Spleen (tissue), 7 donors: ENCODE measurements at regions not wholly inside any gene's neighbourhood (a gene's known extent, or its start where the extent isn't known, plus 50 kb on each side); places are given as distances from the start of the nearest gene placed in this dataset.

ENCODE experiments used
- CTCF ChIP-seq, 11 experiments: fragments of 200-600 bp in 7 of 11; fragments of 450-650 bp in 4 of 11; sonication (generic) in 4 of 11; IDR thresholded peaks in 8 of 11; conservative IDR thresholded peaks in 3 of 11; 1 replicate in 7 of 11; 2 replicates in 4 of 11; pipeline versions ENCODE4 v1.4.0 to v1.8.0; 2016 to 2021; ENCODE audit warnings: antibody characterized with exemption in 11 of 11, inconsistent platforms in 4 of 11, mild to moderate bottlenecking in 1 of 11
- POLR2A ChIP-seq, 3 donors: fragments of 450-650 bp; IDR thresholded peaks; one replicate each; pipeline ENCODE4 v1.5.1; 2017; ENCODE audit warnings: antibody characterized with exemption in 3 of 3, mild to moderate bottlenecking in 1 of 3
- donor health status: DM: no; HTN: no; CAD: no; lungs with moderate emphysema.
- donor health status: DM: no; HTN: no; CAD: no.
- donor health status: DM: no; HTN: no; CAD: no.

GRCh38 chr7:131232768-131233167, 94.9 kb upstream of the MKLN1 start:
- no peak for TF ChIP-seq POLR2A (IDR thresholded peaks at IDR 0.05)
- TF ChIP-seq CTCF (IDR thresholded peaks at IDR 0.05 in 8 of 11, conservative IDR thresholded peaks at IDR 0.05 in 3 of 11), result no peak
